Sigmoid colon (tissue), 4 donors: ENCODE measurements at regions not wholly inside any gene's neighbourhood (a gene's known extent, or its start where the extent isn't known, plus 50 kb on each side); places are given as distances from the start of the nearest gene placed in this dataset.

Experiments
- CTCF ChIP-seq, 4 experiments: fragments of 450-650 bp in 3 of 4; fragments of 200-600 bp in 1 of 4; IDR thresholded peaks; one replicate each; pipeline ENCODE4 v1.5.1; 2016 to 2019; ENCODE audit warnings: antibody characterized with exemption in 4 of 4, mild to moderate bottlenecking in 3 of 4, moderate library complexity in 2 of 4
- EP300 ChIP-seq, 4 donors: sonication (generic); formaldehyde crosslinking; IDR thresholded peaks; one replicate each; pipeline ENCODE4 v1.6.1; 2017; ENCODE audit warnings: antibody characterized with exemption in 4 of 4
- POLR2A ChIP-seq, 2 donors: fragments of 450-650 bp; IDR thresholded peaks; one replicate each; pipeline ENCODE4 v1.6.1; 2016; ENCODE audit warnings: antibody characterized with exemption in 2 of 2, mild to moderate bottlenecking in 2 of 2, moderate library complexity in 2 of 2
- POLR2AphosphoS5 ChIP-seq, 4 donors: sonication (generic); formaldehyde crosslinking; IDR thresholded peaks; one replicate each; pipeline ENCODE4 v1.6.1; 2017; ENCODE audit warnings: antibody characterized with exemption in 4 of 4

GRCh38 chr14:98606816-98607215 is 665.2 kb downstream of the BCL11B start:
- TF ChIP-seq CTCF (IDR thresholded peaks at IDR 0.05) = no peak
- no peak for TF ChIP-seq POLR2AphosphoS5 (IDR thresholded peaks at IDR 0.05)
- no peak for TF ChIP-seq POLR2A (IDR thresholded peaks at IDR 0.05)
- no peak for TF ChIP-seq EP300 (IDR thresholded peaks at IDR 0.05)
